ENCODE measurements at regions not wholly inside any gene's neighbourhood (a gene's known extent, or its start where the extent isn't known, plus 50 kb on each side); places are given as distances from the start of the nearest gene placed in this dataset.

- Histone ChIP-seq H3K9me3 (ENCODE audit: low read depth) (no peaks in the 10 kb centered on the region), H3K4me3 (no peak overlapping the region), H2AFZ (no peak overlapping the region), H4K20me1 (ENCODE audit: insufficient read depth, poor library complexity, severe bottlenecking) (no peaks in the 10 kb centered on the region), H3K4me1 (ENCODE audit: insufficient read depth) (no peaks in the 10 kb centered on the region), H3K27me3 (no peaks in the 10 kb centered on the region), H3K9me2 (replicated peaks; ENCODE audit: insufficient read depth) (no peaks in the 10 kb centered on the region), H3K27ac (no peak overlapping the region), H3K36me3 (replicated peaks; ENCODE audit: insufficient read depth, low read depth) (no peaks in the 10 kb centered on the region), H3K79me2 (no peaks in the 10 kb centered on the region), H3K4me2 (no peak overlapping the region)
- no peak for TF ChIP-seq CTCF (IDR thresholded peaks at IDR 0.05; ENCODE audit: poor library complexity)
- no peak for TF ChIP-seq EZH2phosphoT487 (IDR thresholded peaks at IDR 0.05; ENCODE audit: low read depth, severe bottlenecking, unreplicated experiment)
- TF ChIP-seq EZH2 (IDR thresholded peaks at IDR 0.05; ENCODE audit: borderline replicate concordance): no peak
- WGBS (ENCODE audit: low lambda C conversion rate, missing lambda C conversion rate): 97% methylated on average over 1 of the region's 1 CpG
- no peak for DNase-seq (ENCODE audit: low spot score)
Observed at GRCh38 chr13:83057119-83057518, 825.2 kb downstream of the SLITRK1 start.

GRCh38 chr13:83056269-83056668 lies 826.0 kb downstream of the SLITRK1 start:
- Histone ChIP-seq H4K20me1 (ENCODE audit: insufficient read depth, poor library complexity, severe bottlenecking) (no peaks in the 10 kb centered on the region), H3K36me3 (replicated peaks; ENCODE audit: insufficient read depth, low read depth) (no peaks in the 10 kb centered on the region), H3K4me1 (ENCODE audit: insufficient read depth) (no peaks in the 10 kb centered on the region), H3K79me2 (no peaks in the 10 kb centered on the region), H3K9me3 (ENCODE audit: low read depth) (no peaks in the 10 kb centered on the region), H3K27ac (no peak overlapping the region), H3K27me3 (no peaks in the 10 kb centered on the region), H3K4me2 (no peak overlapping the region), H2AFZ (no peak overlapping the region), H3K4me3 (no peak overlapping the region), H3K9me2 (replicated peaks; ENCODE audit: insufficient read depth) (no peaks in the 10 kb centered on the region)
- TF ChIP-seq CTCF (IDR thresholded peaks at IDR 0.05; ENCODE audit: poor library complexity) (no peak), EZH2phosphoT487 (IDR thresholded peaks at IDR 0.05; ENCODE audit: low read depth, severe bottlenecking, unreplicated experiment) (no peak), EZH2 (IDR thresholded peaks at IDR 0.05; ENCODE audit: borderline replicate concordance) (no peak)
- DNase-seq (ENCODE audit: low spot score): no peak
- WGBS (ENCODE audit: low lambda C conversion rate, missing lambda C conversion rate): 93% methylated on average over 3 of the region's 3 CpGs

GRCh38 chr13:83048419-83048818 lies 833.9 kb downstream of the SLITRK1 start:
- H2AFZ ChIP-seq: no peak overlapping the region

More at GRCh38 chr13:83048419-83048818, 833.9 kb downstream of the SLITRK1 start:
- 97% methylated on average over 1 of the region's 1 CpG for whole genome bisulfite sequencing (ENCODE audit: low lambda C conversion rate, missing lambda C conversion rate)
- Histone ChIP-seq H3K79me2 (no peaks in the 10 kb centered on the region), H3K27ac (no peak overlapping the region), H3K27me3 (no peaks in the 10 kb centered on the region), H3K4me3 (no peak overlapping the region), H3K9me2 (replicated peaks; ENCODE audit: insufficient read depth) (no peaks in the 10 kb centered on the region), H3K9me3 (ENCODE audit: low read depth) (no peaks in the 10 kb centered on the region), H4K20me1 (ENCODE audit: insufficient read depth, poor library complexity, severe bottlenecking) (no peaks in the 10 kb centered on the region), H3K36me3 (replicated peaks; ENCODE audit: insufficient read depth, low read depth) (no peaks in the 10 kb centered on the region), H3K4me1 (ENCODE audit: insufficient read depth) (no peaks in the 10 kb centered on the region), H3K4me2 (no peak overlapping the region)
- TF ChIP-seq EZH2 (IDR thresholded peaks at IDR 0.05; ENCODE audit: borderline replicate concordance) (no peak), EZH2phosphoT487 (IDR thresholded peaks at IDR 0.05; ENCODE audit: low read depth, severe bottlenecking, unreplicated experiment) (no peak), CTCF (IDR thresholded peaks at IDR 0.05; ENCODE audit: poor library complexity) (no peak)
- DNase-seq (ENCODE audit: low spot score): no peak

Data from hepatocyte (in vitro differentiated cells).